ENCODE measurements at regions not wholly inside any gene's neighbourhood (a gene's known extent, or its start where the extent isn't known, plus 50 kb on each side); places are given as distances from the start of the nearest gene placed in this dataset.

- peak; percentile 41 for DNase-seq (ENCODE audit: low spot score)
Observed at GRCh38 chr18:67232406-67232805, 284.1 kb downstream of the DSEL start.

- DNase-seq (ENCODE audit: low spot score) = no peak
Observed at GRCh38 chr18:67222887-67223286, 293.6 kb downstream of the DSEL start.

GRCh38 chr18:67219821-67220220 lies 296.7 kb downstream of the DSEL start:
- DNase-seq (ENCODE audit: low spot score) = no peak

GRCh38 chr18:67218556-67218955 lies 298.0 kb downstream of the DSEL start:
- no peak for DNase-seq (ENCODE audit: low spot score)

GRCh38 chr18:67217551-67218166 lies 298.9 kb downstream of the DSEL start:
- peak; percentile 51 for DNase-seq (ENCODE audit: low spot score)

GRCh38 chr18:67216846-67217245 lies 299.7 kb downstream of the DSEL start:
- no peak for DNase-seq (ENCODE audit: low spot score)

- DNase-seq (ENCODE audit: low spot score) = no peak
Observed at GRCh38 chr18:67215686-67216085, 300.8 kb downstream of the DSEL start.

GRCh38 chr18:67211646-67212045 lies 304.9 kb downstream of the DSEL start:
- DNase-seq (ENCODE audit: low spot score) = no peak

GRCh38 chr18:67200665-67201064 lies 315.9 kb downstream of the DSEL start:
- DNase-seq (ENCODE audit: low spot score) = no peak

GRCh38 chr18:67199993-67200617 lies 316.4 kb downstream of the DSEL start:
- DNase-seq (ENCODE audit: low spot score) = peak; percentile 63

- DNase-seq (ENCODE audit: low spot score) = no peak
Observed at GRCh38 chr18:67194886-67195285, 321.6 kb downstream of the DSEL start.

GRCh38 chr18:67192535-67192934 lies 324.0 kb downstream of the DSEL start:
- no peak for DNase-seq (ENCODE audit: low spot score)

- no peak for DNase-seq (ENCODE audit: low spot score)
Observed at GRCh38 chr18:67183398-67183797, 333.1 kb downstream of the DSEL start.

- DNase-seq (ENCODE audit: low spot score) = no peak
Observed at GRCh38 chr18:67179726-67180125, 336.8 kb downstream of the DSEL start.

- DNase-seq (ENCODE audit: low spot score) = no peak
Observed at GRCh38 chr18:67159662-67160061, 356.9 kb downstream of the DSEL start.

GRCh38 chr18:67154979-67155378 lies 361.5 kb downstream of the DSEL start:
- no peak for DNase-seq (ENCODE audit: low spot score)

- DNase-seq (ENCODE audit: low spot score) = no peak
Observed at GRCh38 chr18:67151366-67151765, 365.2 kb downstream of the DSEL start.

- no peak for DNase-seq (ENCODE audit: low spot score)
Observed at GRCh38 chr18:67145586-67146292, 370.8 kb downstream of the DSEL start.

- no peak for DNase-seq (ENCODE audit: low spot score)
Observed at GRCh38 chr18:67144329-67144728, 372.2 kb downstream of the DSEL start.

- DNase-seq (ENCODE audit: low spot score) = no peak
Observed at GRCh38 chr18:67143028-67143427, 373.5 kb downstream of the DSEL start.

- no peak for DNase-seq (ENCODE audit: low spot score)
Observed at GRCh38 chr18:67142604-67143003, 373.9 kb downstream of the DSEL start.

GRCh38 chr18:67140495-67140894 lies 376.0 kb downstream of the DSEL start:
- DNase-seq (ENCODE audit: low spot score) = no peak

GRCh38 chr18:67139899-67140298 lies 376.6 kb downstream of the DSEL start:
- DNase-seq (ENCODE audit: low spot score) = no peak
